HG02852 (cell line): ENCODE measurements at regions not wholly inside any gene's neighbourhood (a gene's known extent, or its start where the extent isn't known, plus 50 kb on each side); places are given as distances from the start of the nearest gene placed in this dataset.

Experiments used
- ATAC-seq: cut with Tn5 transposase; IDR thresholded peaks from one replicate; pipeline ENCODE4 v1.9.1; 2021; ENCODE audit warnings: mild to moderate bottlenecking, moderate library complexity; ENCODE audit not compliant: unreplicated experiment

GRCh38 chr10:3363311-3364045, 190.9 kb upstream of the PITRM1 start:
- no peak for ATAC-seq

DNA sequence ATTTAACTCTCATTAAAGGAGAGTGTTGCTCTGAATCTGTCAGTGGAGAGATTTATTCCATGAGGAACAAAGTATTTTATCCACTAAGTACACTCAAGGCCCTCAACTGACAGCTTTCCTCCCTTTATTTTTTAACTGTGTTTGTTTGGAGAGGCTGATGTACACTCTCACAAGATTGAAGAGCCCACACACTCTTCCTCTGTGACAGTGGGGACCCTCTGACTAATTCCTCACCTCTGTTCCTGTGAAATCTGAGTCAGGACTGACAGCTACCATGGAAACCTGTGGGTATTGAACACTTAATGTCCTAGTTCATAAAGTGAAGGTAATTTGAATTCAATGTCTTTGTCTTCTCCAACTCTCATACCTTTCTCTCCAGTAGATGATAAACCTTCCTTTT, 189.8 kb upstream of the PITRM1 start:
- no peak for ATAC-seq

GRCh38 chr10:3361640-3362039, 189.1 kb upstream of the PITRM1 start:
- no peak for ATAC-seq

DNA sequence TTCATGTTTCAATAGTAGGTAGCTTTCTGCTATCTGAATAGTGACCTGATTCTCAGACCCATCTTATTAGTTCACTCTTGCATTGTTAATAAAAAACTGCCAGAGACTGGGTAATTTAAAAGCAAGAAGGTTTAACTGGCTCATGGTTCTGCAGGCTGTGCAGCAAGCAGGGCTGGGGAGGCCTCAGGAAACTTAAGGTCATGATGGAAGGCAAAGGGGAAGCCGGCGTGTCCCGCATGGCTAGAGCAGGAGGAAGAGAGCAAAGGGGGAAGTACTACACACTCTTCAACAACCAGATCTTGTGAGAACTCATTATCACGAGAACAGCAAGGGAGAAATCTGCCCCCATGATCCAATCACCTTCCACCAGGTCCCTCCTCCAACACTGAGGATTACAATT, 185.2 kb upstream of the PITRM1 start:
- ATAC-seq: no peak

- no peak for ATAC-seq
Observed at GRCh38 chr10:3355536-3355935, 183.0 kb upstream of the PITRM1 start.

GRCh38 chr10:3354174-3354900, 181.8 kb upstream of the PITRM1 start:
- no peak for ATAC-seq

DNA sequence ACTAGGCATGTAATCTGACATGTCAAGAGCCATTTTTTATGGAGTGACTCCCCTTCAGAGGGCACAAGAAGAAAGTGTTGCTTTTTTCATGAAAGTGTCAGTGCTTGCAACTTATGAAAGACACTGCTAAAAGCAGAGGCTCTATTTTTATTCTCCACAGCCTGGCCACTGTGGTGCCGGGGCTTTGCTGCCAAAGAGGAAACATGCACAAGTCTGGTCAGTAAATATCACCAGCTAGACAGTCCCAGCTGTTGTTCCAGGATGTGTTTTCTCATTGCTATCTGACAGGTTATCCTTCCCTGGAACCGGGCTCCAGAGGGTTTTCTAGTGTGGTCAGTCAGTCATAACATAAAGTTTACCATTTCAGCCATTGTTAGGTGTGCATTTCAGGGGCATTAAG, 180.7 kb upstream of the PITRM1 start:
- ATAC-seq: no peak

GRCh38 chr10:3350617-3351258, 178.2 kb upstream of the PITRM1 start:
- no peak for ATAC-seq

- no peak for ATAC-seq
Observed at GRCh38 chr10:3350205-3350604, 177.6 kb upstream of the PITRM1 start.

- ATAC-seq: no peak
Observed at GRCh38 chr10:3348564-3348963, 176.0 kb upstream of the PITRM1 start.

GRCh38 chr10:3347413-3348182, 175.0 kb upstream of the PITRM1 start:
- ATAC-seq: no peak

GRCh38 chr10:3346851-3347250, 174.3 kb upstream of the PITRM1 start:
- ATAC-seq: no peak

GRCh38 chr10:3342771-3343170, 170.2 kb upstream of the PITRM1 start:
- ATAC-seq: no peak

GRCh38 chr10:3340127-3340730, 167.6 kb upstream of the PITRM1 start:
- ATAC-seq: no peak

DNA sequence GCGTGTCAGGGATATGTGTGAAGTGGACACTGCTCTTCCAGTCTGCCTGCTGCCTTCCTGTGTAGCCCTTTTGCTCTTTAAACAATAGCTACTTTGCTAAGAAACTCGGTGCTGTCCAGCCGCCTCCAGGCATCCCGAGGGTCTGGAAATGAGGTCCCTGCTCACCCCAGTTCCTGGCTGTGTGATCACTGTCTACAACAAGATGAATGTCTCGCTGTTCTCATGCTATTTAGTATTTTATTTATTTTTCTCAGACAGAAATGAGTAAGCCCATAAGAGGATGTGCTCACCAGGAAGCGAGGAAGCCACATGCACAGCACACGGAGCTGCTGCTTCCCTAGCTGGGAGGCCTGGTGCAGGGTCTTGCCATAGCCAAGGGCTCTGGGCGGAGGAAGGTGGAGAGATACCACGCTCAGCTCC, 167.0 kb upstream of the PITRM1 start:
- ATAC-seq: no peak

DNA sequence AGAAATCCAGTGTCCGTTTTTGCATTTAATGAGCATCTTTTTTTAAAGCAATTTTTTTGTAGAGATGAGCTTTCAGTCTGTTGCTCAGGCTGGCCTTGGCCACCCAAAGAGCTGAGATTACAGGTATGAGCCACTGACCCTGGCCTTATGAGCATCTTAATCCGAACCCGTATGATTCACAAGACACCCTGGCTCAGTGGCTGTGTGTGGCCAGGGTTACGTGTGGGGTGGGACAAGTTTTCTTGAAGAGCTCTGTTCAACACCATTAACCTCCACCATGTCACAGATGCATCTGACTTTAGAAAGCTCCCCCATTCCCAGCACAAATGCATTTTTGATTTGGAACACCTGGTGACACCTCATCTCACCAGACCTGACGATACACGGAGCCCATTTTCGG, 166.5 kb upstream of the PITRM1 start:
- no peak for ATAC-seq

DNA sequence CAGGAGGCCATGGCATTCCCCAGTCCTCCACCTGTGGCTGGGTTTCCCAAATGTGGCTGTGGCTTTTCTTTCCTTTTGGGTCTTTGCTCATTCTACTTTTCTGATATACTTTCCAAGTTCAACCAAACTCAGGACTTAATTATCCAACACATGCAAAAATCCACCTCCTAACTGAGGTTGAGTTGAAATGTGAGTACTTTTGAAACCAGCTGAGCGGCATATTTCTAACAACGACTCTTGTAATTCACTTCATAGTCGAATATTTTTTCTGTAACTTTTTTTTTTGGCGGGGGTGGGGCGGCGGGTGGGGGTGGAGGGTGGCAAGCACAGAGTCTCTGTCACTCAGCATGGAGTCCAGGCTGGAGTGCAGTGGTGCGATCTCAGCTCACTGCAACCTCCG, 165.2 kb upstream of the PITRM1 start:
- no peak for ATAC-seq

DNA sequence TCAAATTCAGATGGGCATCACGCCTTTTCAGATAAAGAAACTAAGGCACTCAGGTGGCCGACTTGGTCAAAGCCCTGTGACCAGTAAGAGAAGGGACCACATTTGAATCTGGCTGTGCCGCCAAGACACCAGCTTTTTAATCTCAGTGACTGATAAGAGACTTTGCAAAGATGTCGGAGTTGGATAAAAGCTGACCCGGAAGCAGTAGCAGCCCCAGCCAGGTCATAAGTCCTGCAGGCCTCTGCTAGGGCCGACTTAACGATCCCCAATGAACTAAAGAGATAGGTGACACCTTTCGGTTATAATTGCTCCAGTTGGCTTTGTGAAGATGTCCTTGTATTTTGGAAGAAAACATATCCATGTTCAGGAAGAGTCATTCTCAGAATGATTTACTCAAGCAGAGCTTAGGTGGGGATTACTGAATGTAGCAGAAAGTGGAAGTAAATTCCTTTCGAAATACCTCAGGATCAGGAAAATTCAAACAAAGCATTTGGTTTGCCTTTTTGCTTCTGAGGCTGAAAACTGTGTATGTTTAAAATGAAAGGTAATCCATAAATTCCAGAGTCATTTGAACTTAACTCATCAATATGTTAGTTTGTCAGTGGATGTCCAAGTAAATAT, 164.2 kb upstream of the PITRM1 start:
- no peak for ATAC-seq

DNA sequence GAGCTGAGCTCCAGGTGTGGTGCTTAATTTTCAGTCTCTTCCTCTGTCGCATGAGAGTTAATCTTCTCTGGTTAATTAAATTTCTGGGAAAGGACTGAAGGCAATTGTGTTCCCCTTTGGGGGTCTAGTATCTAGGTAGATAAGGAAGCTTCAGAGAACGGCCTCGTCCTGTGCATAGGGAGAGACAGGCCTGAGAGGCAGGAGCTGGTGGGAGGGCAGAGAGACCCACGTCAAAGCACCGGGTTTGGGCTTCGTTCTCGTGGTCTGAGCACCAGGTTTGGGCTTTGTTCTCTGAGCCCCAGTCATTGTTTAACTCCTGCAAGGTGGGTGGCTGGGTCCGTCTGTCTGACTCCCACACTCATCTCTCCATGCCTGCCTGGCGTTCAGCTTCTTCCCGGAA, 160.8 kb upstream of the PITRM1 start:
- no peak for ATAC-seq

- ATAC-seq: no peak
Observed at GRCh38 chr10:3331690-3332230, 159.2 kb upstream of the PITRM1 start.
